H9 (cell line): ENCODE measurements at regions not wholly inside any gene's neighbourhood (a gene's known extent, or its start where the extent isn't known, plus 50 kb on each side); places are given as distances from the start of the nearest gene placed in this dataset.

Experiments
- DNase-seq: peaks from one replicate; pipeline ENCODE4 v3.0.0-alpha.2; 2017
- H2AFZ ChIP-seq: one replicate; pipeline ENCODE4 v1.6.1; 2013; ENCODE audit warnings: mild to moderate bottlenecking, low read length, control low read depth, moderate library complexity
- H2AK5ac ChIP-seq: 2 replicates; pipeline ENCODE4 v1.6.1; 2013; ENCODE audit warnings: low read length, control low read depth, mixed read lengths; ENCODE audit not compliant: insufficient read length
- H2BK120ac ChIP-seq: one replicate; pipeline ENCODE4 v1.6.1; 2013; ENCODE audit warnings: low read depth, mild to moderate bottlenecking, low read length, control low read depth, inconsistent platforms; ENCODE audit not compliant: poor library complexity, severe bottlenecking
- H2BK12ac ChIP-seq: 2 replicates; pipeline ENCODE4 v1.6.1; 2013; ENCODE audit warnings: low read length, control low read depth, mixed read lengths, low read depth; ENCODE audit not compliant: insufficient read length
- H2BK15ac ChIP-seq: 2 replicates; pipeline ENCODE4 v1.6.1; 2013; ENCODE audit warnings: low read depth, low read length, control low read depth
- H2BK20ac ChIP-seq: one replicate; pipeline ENCODE4 v1.6.1; 2013; ENCODE audit warnings: low read depth, mild to moderate bottlenecking, low read length, control low read depth, inconsistent platforms; ENCODE audit not compliant: poor library complexity, severe bottlenecking
- H2BK5ac ChIP-seq: 2 replicates; pipeline ENCODE4 v1.6.1; 2013; ENCODE audit warnings: low read length, control low read depth, mixed read lengths; ENCODE audit not compliant: insufficient read length
- H3K14ac ChIP-seq: 2 replicates; pipeline ENCODE4 v1.6.1; 2013; ENCODE audit warnings: low read length, control low read depth; ENCODE audit not compliant: insufficient read depth
- H3K18ac ChIP-seq: 2 replicates; pipeline ENCODE4 v1.6.1; 2013; ENCODE audit warnings: low read depth, mild to moderate bottlenecking, mixed read lengths, low read length, control low read depth; ENCODE audit not compliant: insufficient read length
- H3K23ac ChIP-seq: 2 replicates; pipeline ENCODE4 v1.6.1; 2013; ENCODE audit warnings: low read length, control low read depth, mixed read lengths, low read depth; ENCODE audit not compliant: insufficient read length
- H3K23me2 ChIP-seq: 2 replicates; pipeline ENCODE4 v1.6.1; 2013; ENCODE audit warnings: low read depth, mild to moderate bottlenecking, mixed read lengths, low read length, control low read depth; ENCODE audit not compliant: insufficient read length, poor library complexity, severe bottlenecking
- H3K27ac ChIP-seq: 2 replicates; pipeline ENCODE4 v1.5.1; 2013; ENCODE audit warnings: low read length, control low read depth, mixed read lengths, low read depth; ENCODE audit not compliant: insufficient read length
- H3K27me3 ChIP-seq: 2 replicates; pipeline ENCODE4 v1.6.1; 2013; ENCODE audit warnings: low read length, control low read depth, inconsistent platforms; ENCODE audit not compliant: insufficient read depth
- H3K4ac ChIP-seq: 2 replicates; pipeline ENCODE4 v1.6.1; 2013; ENCODE audit warnings: low read depth, mild to moderate bottlenecking, control low read depth, inconsistent platforms, low read length, moderate library complexity
- H3K4me1 ChIP-seq: 2 replicates; pipeline ENCODE4 v1.6.1; 2013; ENCODE audit warnings: low read length, control low read depth, inconsistent platforms; ENCODE audit not compliant: insufficient read depth
- H3K4me2 ChIP-seq: 2 replicates; pipeline ENCODE4 v1.6.1; 2013; ENCODE audit warnings: low read length, control low read depth, mixed read lengths; ENCODE audit not compliant: insufficient read length, insufficient read depth
- H3K56ac ChIP-seq: 2 replicates; pipeline ENCODE4 v1.6.1; 2013; ENCODE audit warnings: low read depth, mild to moderate bottlenecking, mixed read lengths, low read length, control low read depth; ENCODE audit not compliant: insufficient read length
- H3K79me1 ChIP-seq: 2 replicates; pipeline ENCODE4 v1.6.1; 2013; ENCODE audit warnings: low read depth, mild to moderate bottlenecking, moderate library complexity, low read length, control low read depth, inconsistent platforms; ENCODE audit not compliant: insufficient read depth, poor library complexity, severe bottlenecking
- H3K79me2 ChIP-seq: 2 replicates; pipeline ENCODE4 v1.6.1; 2013; ENCODE audit warnings: low read length, control low read depth, inconsistent platforms; ENCODE audit not compliant: insufficient read depth
- H3K9ac ChIP-seq: 2 replicates; pipeline ENCODE4 v1.6.1; 2013; ENCODE audit warnings: low read length, control low read depth, mixed read lengths; ENCODE audit not compliant: insufficient read length; ENCODE audit errors: extremely low read depth
- H3K9me3 ChIP-seq: one replicate; pipeline ENCODE4 v1.6.1; 2013; ENCODE audit warnings: low read depth, low read length, inconsistent platforms; ENCODE audit not compliant: control insufficient read depth
- H3T11ph ChIP-seq: one replicate; pipeline ENCODE4 v1.6.1; 2013; ENCODE audit warnings: mild to moderate bottlenecking, low read length, control low read depth, inconsistent platforms
- H4K20me1 ChIP-seq: one replicate; pipeline ENCODE4 v1.6.1; 2013; ENCODE audit not compliant: control insufficient read depth, insufficient read length, insufficient read depth
- H4K5ac ChIP-seq: 2 replicates; pipeline ENCODE4 v1.6.1; 2013; ENCODE audit warnings: low read depth, mild to moderate bottlenecking, mixed read lengths, low read length, control low read depth; ENCODE audit not compliant: insufficient read length
- H4K8ac ChIP-seq: replicated peaks from 2 replicates; pipeline ENCODE4 v1.6.1; 2013; ENCODE audit warnings: low read length, control low read depth, mixed read lengths, low read depth; ENCODE audit not compliant: insufficient read length
- H4K91ac ChIP-seq: 2 replicates; pipeline ENCODE4 v1.6.1; 2013; ENCODE audit warnings: low read depth, mild to moderate bottlenecking, moderate library complexity, mixed read lengths, low read length, control low read depth; ENCODE audit not compliant: insufficient read length
- H3K27ac Mint-ChIP-seq, 3 experiments: 2 replicates in 2 of 3; 3 replicates in 1 of 3; pipeline ENCODE4 v1.8.0; 2020 to 2021; ENCODE audit warnings: mixed read lengths in 3 of 3, mild to moderate bottlenecking in 1 of 3, moderate library complexity in 1 of 3
- H3K27me3 Mint-ChIP-seq: 2 replicates; pipeline ENCODE4 v1.8.0; 2021; ENCODE audit warnings: low read depth, mild to moderate bottlenecking, moderate library complexity, mixed read lengths
- H3K36me3 Mint-ChIP-seq, 3 experiments: 2 replicates in 2 of 3; 3 replicates in 1 of 3; pipeline ENCODE4 v1.8.0; 2020 to 2021; ENCODE audit warnings: low read depth in 3 of 3, mixed read lengths in 3 of 3; ENCODE audit not compliant: insufficient read depth in 1 of 3
- H3K4me1 Mint-ChIP-seq, 2 experiments: 2 replicates each; pipeline ENCODE4 v1.8.0; 2020; ENCODE audit warnings: mixed read lengths in 2 of 2
- H3K4me3 Mint-ChIP-seq, 2 experiments: 2 replicates in 1 of 2; 3 replicates in 1 of 2; pipeline ENCODE4 v1.8.0; 2020 to 2021; ENCODE audit warnings: mild to moderate bottlenecking in 2 of 2, mixed read lengths in 2 of 2, moderate library complexity in 1 of 2
- H3K9me3 Mint-ChIP-seq, 2 experiments: 2 replicates in 1 of 2; 3 replicates in 1 of 2; pipeline ENCODE4 v1.8.0; 2020; ENCODE audit warnings: mild to moderate bottlenecking in 2 of 2, mixed read lengths in 2 of 2, moderate library complexity in 1 of 2
- WGBS: extraction: QIAGEN DNeasy Blood & Tissue Kit; methylation state at CpG from one replicate; pipeline ENCODE4 v1.1.7; 2013; ENCODE audit warnings: missing lambda C conversion rate, low lambda C conversion rate, mixed read lengths; ENCODE audit not compliant: insufficient read length; ENCODE audit errors: extremely low coverage; 5-methylcytosine and 5-hydroxymethylcytosine counted together
- TF ChIP-seq, protein P1 (sequence below): fragments of 200-600 bp; sonication (generic); conservative IDR thresholded peaks from 3 replicates; pipeline ENCODE4 v1.8.0; 2021; ENCODE audit warnings: antibody characterized with exemption, mild to moderate bottlenecking

DNA sequence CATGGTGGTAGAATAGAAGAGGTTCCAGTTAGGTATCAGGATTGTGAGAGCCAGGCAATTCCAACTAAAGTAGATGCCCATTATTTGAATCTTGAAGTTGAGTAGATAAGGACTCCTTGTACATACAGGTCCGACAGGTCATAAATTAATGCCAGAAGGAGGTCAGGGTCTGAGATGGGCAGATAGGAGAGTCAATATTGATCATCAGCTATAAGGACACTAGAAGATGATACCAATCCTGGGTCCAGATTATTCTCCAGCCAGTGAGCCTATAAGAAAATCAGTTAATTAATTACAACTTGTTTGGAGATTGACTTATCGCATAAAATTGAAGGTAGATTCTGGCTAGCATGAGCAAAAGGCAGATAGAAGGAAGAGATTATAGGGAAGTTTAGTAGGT lies 378.4 kb upstream of the NAALADL2 start:
- Mint-ChIP-seq H3K36me3 (no peaks in the 10 kb centered on the region; a peak in 1 of 7 replicates), H3K4me3 (no peak overlapping the region)

More for the DNA sequence above, 378.4 kb upstream of the NAALADL2 start:
- no peaks in the 10 kb centered on the region for H3K27me3 ChIP-seq
- no peak overlapping the region for H3K18ac ChIP-seq
- no peaks in the 10 kb centered on the region for H3K79me1 ChIP-seq
- no peaks in the 10 kb centered on the region for H3K27me3 Mint-ChIP-seq
- no peak overlapping the region for H2BK120ac ChIP-seq
- no peak overlapping the region for H3T11ph ChIP-seq
- no peaks in the 10 kb centered on the region for H3K23me2 ChIP-seq
- no peak overlapping the region for H3K9ac ChIP-seq
- H4K91ac ChIP-seq: no peak overlapping the region
- no peak overlapping the region for H2AFZ ChIP-seq
- no peak overlapping the region for H3K56ac ChIP-seq
- H3K14ac ChIP-seq: no peak overlapping the region
- H3K23ac ChIP-seq: no peak overlapping the region
- H2BK15ac ChIP-seq: no peak overlapping the region
- H2AK5ac ChIP-seq: no peak overlapping the region
- TF ChIP-seq, protein P1, sequence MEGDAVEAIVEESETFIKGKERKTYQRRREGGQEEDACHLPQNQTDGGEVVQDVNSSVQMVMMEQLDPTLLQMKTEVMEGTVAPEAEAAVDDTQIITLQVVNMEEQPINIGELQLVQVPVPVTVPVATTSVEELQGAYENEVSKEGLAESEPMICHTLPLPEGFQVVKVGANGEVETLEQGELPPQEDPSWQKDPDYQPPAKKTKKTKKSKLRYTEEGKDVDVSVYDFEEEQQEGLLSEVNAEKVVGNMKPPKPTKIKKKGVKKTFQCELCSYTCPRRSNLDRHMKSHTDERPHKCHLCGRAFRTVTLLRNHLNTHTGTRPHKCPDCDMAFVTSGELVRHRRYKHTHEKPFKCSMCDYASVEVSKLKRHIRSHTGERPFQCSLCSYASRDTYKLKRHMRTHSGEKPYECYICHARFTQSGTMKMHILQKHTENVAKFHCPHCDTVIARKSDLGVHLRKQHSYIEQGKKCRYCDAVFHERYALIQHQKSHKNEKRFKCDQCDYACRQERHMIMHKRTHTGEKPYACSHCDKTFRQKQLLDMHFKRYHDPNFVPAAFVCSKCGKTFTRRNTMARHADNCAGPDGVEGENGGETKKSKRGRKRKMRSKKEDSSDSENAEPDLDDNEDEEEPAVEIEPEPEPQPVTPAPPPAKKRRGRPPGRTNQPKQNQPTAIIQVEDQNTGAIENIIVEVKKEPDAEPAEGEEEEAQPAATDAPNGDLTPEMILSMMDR: no peak
- H2BK12ac ChIP-seq: no peak overlapping the region
- DNase-seq: no peak
- no peaks in the 10 kb centered on the region for H4K20me1 ChIP-seq
- peaks cover 7 to 8% of the 10 kb centered on the region in 2 experiments for H3K4me1 Mint-ChIP-seq
- no peak overlapping the region for H4K5ac ChIP-seq
- no peaks in the 10 kb centered on the region for H3K9me3 Mint-ChIP-seq
- H3K4ac ChIP-seq: no peak overlapping the region
- no peaks in the 10 kb centered on the region for H3K79me2 ChIP-seq
- no peak overlapping the region for H3K4me2 ChIP-seq
- H2BK5ac ChIP-seq: no peak overlapping the region
- H3K27ac Mint-ChIP-seq: no peak overlapping the region
- WGBS: no CpG with 5 or more reads among the region's 2 CpGs
- no peak overlapping the region for H2BK20ac ChIP-seq
- H3K27ac ChIP-seq: no peak overlapping the region
- no peaks in the 10 kb centered on the region for H3K4me1 ChIP-seq
- no peak overlapping the region for H4K8ac ChIP-seq
- H3K9me3 ChIP-seq: no peaks in the 10 kb centered on the region
